Neural crest cell (in vitro differentiated cells): ENCODE measurements at regions not wholly inside any gene's neighbourhood (a gene's known extent, or its start where the extent isn't known, plus 50 kb on each side); places are given as distances from the start of the nearest gene placed in this dataset.

ENCODE experiments used
- DNase-seq: peaks from one replicate; pipeline ENCODE4 v3.0.0; 2021; ENCODE audit warnings: low read depth, mixed read lengths, low spot score
- H3K27ac Mint-ChIP-seq: one replicate; pipeline ENCODE4 v1.8.0; 2021; ENCODE audit warnings: mild to moderate bottlenecking, mixed read lengths; ENCODE audit not compliant: unreplicated experiment
- H3K27me3 Mint-ChIP-seq: 2 replicates; pipeline ENCODE4 v1.8.0; 2021; ENCODE audit warnings: low read depth, mild to moderate bottlenecking, mixed read lengths
- H3K36me3 Mint-ChIP-seq: 2 replicates; pipeline ENCODE4 v1.8.0; 2021; ENCODE audit warnings: low read depth, mild to moderate bottlenecking, mixed read lengths
- H3K4me1 Mint-ChIP-seq: 2 replicates; pipeline ENCODE4 v1.8.0; 2021; ENCODE audit warnings: mixed read lengths
- H3K4me3 Mint-ChIP-seq: one replicate; pipeline ENCODE4 v1.8.0; 2021; ENCODE audit warnings: mild to moderate bottlenecking, mixed read lengths
- H3K9me3 Mint-ChIP-seq: 2 replicates; pipeline ENCODE4 v1.8.0; 2021; ENCODE audit warnings: mixed read lengths
- TF ChIP-seq, protein P1 (sequence below): fragments of 200-600 bp; sonication (generic); conservative IDR thresholded peaks from 2 replicates; pipeline ENCODE4 v1.5.0; 2021; ENCODE audit warnings: antibody characterized with exemption, mild to moderate bottlenecking

DNA sequence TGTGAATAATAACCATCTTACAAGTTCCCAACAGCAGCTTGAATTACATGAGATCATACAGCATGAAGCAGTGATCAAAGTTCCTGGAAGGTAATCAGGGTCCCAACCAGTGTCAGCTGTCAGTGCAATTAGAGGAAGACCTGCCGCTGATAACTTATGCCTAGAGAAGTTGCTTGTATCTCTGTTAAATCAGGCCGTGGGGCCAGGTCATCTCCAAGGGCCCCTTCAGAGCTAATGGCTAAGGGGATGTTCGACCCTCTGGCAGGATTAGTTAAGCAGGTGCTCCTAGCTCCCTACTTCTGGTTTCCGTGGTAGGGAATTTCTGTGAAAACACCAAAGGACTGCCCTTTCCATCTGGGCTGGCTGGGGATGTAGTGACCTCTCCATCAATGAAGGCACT lies 251.0 kb downstream of the FAM43A start:
- Mint-ChIP-seq H3K9me3 (peaks cover 4% of the 10 kb centered on the region), H3K4me1 (no peaks in the 10 kb centered on the region), H3K27ac (no peak overlapping the region), H3K36me3 (peaks cover 3% of the 10 kb centered on the region), H3K27me3 (no peaks in the 10 kb centered on the region), H3K4me3 (no peak overlapping the region)
- TF ChIP-seq, protein P1, sequence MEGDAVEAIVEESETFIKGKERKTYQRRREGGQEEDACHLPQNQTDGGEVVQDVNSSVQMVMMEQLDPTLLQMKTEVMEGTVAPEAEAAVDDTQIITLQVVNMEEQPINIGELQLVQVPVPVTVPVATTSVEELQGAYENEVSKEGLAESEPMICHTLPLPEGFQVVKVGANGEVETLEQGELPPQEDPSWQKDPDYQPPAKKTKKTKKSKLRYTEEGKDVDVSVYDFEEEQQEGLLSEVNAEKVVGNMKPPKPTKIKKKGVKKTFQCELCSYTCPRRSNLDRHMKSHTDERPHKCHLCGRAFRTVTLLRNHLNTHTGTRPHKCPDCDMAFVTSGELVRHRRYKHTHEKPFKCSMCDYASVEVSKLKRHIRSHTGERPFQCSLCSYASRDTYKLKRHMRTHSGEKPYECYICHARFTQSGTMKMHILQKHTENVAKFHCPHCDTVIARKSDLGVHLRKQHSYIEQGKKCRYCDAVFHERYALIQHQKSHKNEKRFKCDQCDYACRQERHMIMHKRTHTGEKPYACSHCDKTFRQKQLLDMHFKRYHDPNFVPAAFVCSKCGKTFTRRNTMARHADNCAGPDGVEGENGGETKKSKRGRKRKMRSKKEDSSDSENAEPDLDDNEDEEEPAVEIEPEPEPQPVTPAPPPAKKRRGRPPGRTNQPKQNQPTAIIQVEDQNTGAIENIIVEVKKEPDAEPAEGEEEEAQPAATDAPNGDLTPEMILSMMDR, result no peak
- DNase-seq, result no peak

DNA sequence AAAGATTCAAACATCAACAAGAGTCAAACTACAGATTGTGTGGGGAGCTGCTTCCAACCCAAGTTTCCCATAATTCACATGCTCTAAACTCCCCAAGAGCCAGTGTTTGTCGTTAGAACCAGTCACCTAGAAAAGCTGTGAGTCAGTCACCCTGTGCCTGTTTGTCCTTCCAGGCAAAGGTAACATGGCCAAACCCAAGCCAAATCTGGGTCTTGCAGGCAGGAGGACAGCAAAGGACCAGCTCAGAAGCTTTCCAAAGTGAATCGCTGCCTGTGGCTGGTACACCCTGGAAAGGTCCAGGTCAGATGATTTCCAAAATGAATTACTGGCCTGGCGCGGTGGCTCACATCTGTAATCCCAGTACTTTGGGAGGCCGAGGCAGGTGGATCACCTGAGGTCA lies 251.5 kb downstream of the FAM43A start:
- peaks cover 3% of the 10 kb centered on the region for H3K36me3 Mint-ChIP-seq
- no peaks in the 10 kb centered on the region for H3K27me3 Mint-ChIP-seq
- no peak overlapping the region for H3K4me3 Mint-ChIP-seq
- H3K9me3 Mint-ChIP-seq, result peaks cover 2% of the 10 kb centered on the region
- H3K27ac Mint-ChIP-seq, result no peak overlapping the region
- TF ChIP-seq, protein P1, result no peak
- H3K4me1 Mint-ChIP-seq, result no peaks in the 10 kb centered on the region
- DNase-seq, result no peak

DNA sequence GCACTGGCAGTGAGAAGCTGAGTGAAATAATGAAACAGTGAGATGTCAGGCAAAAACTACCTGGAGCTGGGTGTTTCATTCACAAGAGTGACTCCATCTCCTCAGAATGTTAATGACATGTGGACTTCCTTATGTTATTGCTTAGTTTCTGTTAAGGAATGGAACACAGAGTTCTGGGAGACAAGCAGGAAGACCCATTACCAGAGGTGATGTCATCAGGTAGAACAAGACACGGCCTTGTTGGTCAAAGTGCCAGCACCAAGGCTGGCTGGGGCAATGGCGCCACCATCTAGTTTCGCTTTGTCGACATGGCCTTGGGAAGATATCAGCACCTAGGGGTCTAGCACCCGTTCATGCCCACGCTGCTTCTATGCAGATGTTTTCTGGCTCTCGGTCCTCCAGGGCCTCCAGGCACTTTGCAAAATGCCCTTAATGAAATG lies 252.2 kb downstream of the FAM43A start:
- H3K4me3 Mint-ChIP-seq, result no peak overlapping the region
- H3K27ac Mint-ChIP-seq, result no peak overlapping the region
- no peaks in the 10 kb centered on the region for H3K36me3 Mint-ChIP-seq
- no peaks in the 10 kb centered on the region for H3K27me3 Mint-ChIP-seq
- TF ChIP-seq, protein P1, result no peak
- H3K4me1 Mint-ChIP-seq, result no peaks in the 10 kb centered on the region
- H3K9me3 Mint-ChIP-seq, result no peaks in the 10 kb centered on the region
- no peak for DNase-seq

DNA sequence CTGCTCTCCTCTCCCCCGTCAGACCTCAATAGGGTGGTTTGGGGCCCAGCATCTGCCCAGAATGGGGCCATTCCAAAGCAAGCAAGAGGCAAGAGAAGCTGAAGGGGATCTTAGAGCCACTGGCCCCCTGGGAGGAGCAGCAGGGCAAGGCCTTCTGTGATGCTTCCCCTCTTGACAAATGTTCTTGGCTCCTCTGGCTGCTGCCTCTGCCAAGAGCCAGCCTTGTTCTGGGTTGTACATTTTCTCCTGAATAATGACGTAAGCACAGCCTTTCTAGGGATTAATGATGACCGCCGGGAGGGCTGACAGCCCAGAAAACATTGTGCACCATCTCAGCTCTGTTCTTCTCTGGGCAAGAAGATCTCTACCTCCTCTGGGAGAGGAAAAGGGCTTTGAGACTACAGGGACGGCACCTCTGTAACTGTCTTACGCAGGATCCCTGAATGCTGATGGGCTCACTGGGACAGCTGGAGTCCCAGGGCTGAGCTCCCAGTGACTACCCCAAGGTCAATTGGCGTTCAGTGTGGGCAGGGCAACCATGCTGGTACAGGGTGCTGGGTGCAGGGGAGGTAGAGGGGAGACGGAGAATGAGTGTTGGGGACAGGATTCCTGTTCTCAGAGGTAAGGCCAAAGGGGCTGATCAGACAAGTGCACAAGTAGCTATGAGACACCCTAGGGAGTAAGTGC lies 253.3 kb downstream of the FAM43A start:
- Mint-ChIP-seq H3K9me3 (no peaks in the 10 kb centered on the region), H3K27me3 (no peaks in the 10 kb centered on the region), H3K4me3 (no peak overlapping the region), H3K36me3 (no peaks in the 10 kb centered on the region), H3K4me1 (no peaks in the 10 kb centered on the region), H3K27ac (peak overlapping the region; percentile 2)
- DNase-seq, result no peak
- TF ChIP-seq, protein P1, result no peak

DNA sequence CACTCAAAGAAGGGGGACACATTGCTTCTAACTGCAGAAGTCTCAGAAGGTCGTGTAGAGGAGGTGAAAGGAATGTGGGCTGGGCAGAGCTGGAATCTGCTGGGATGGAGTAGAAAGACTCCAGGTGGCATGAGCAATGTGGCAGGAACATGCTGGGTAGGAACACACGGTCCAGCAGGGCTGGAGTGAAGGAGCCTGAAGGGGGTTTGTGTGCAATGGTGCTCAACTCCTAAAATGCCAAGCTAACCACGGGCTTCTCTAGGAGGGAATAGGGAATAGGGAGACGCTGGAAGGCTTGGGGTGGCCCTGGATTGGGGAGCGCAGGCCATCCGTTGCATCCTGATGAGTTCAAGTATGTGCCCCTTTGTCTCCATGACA lies 253.8 kb downstream of the FAM43A start:
- TF ChIP-seq, protein P1, result no peak
- Mint-ChIP-seq H3K36me3 (no peaks in the 10 kb centered on the region), H3K9me3 (no peaks in the 10 kb centered on the region)

More for the DNA sequence above, 253.8 kb downstream of the FAM43A start:
- H3K27ac Mint-ChIP-seq, result no peak overlapping the region
- DNase-seq, result no peak
- H3K4me3 Mint-ChIP-seq, result no peak overlapping the region
- H3K27me3 Mint-ChIP-seq, result no peaks in the 10 kb centered on the region
- H3K4me1 Mint-ChIP-seq, result no peaks in the 10 kb centered on the region
